K562 (cell line): ENCODE measurements at regions not wholly inside any gene's neighbourhood (a gene's known extent, or its start where the extent isn't known, plus 50 kb on each side); places are given as distances from the start of the nearest gene placed in this dataset.

Source experiments
- ATAC-seq: fragments of 200-7000 bp; cut with Tn5 transposase; 3 replicates; pipeline ENCODE4 v1.9.1; 2020; ENCODE audit warnings: moderate library complexity
- BruUV-seq: library from RNA; stranded (reverse); fragments of 400-500 nt; replicated peaks from 2 replicates; lab custom pipeline; 2021; lab: Mats Ljungman, UMichigan
- CTCF ChIA-PET: fragments of 300-600 bp; formaldehyde crosslinking; extraction: SDS; loops from one replicate; lab custom pipeline; 2021; ENCODE audit warnings: low intra/inter-chr PET ratio; lab: Yijun Ruan, JAX
- POLR2A ChIA-PET: fragments of 300-600, 350-650 bp; sonication (Branson Sonifier 250); formaldehyde crosslinking; extraction: SDS; loops from one replicate; lab custom pipeline; 2021; ENCODE audit warnings: antibody characterized with exemption, inconsistent platforms; lab: Yijun Ruan, JAX
- DNase-seq, 4 experiments: peaks; one replicate each; pipeline versions ENCODE4 v3.0.0 to v3.0.0-alpha.2; 2011 to 2018; ENCODE audit warnings: low spot score in 3 of 4, mixed read lengths in 3 of 4; ENCODE audit errors: extremely low read depth in 1 of 4
- FAIRE-seq: peaks from 2 replicates; lab custom pipeline; 2011; peaks lifted over from hg19 to GRCh38; lab: Jason Lieb, UNC
- H2AFZ ChIP-seq: 2 replicates; pipeline ENCODE4 v1.6.0; 2011; ENCODE audit warnings: low read depth, low read length, control low read depth, inconsistent platforms
- H3K27ac ChIP-seq: fragments of 200-600 bp; 3 replicates; pipeline ENCODE4 v1.8.0; 2011; ENCODE audit warnings: low read depth, mild to moderate bottlenecking, control low read depth, inconsistent platforms, low read length, moderate library complexity, mixed read lengths; ENCODE audit errors: extremely low read depth
- H3K27me3 ChIP-seq, 2 experiments: fragments of 300-600 bp in 1 of 2; 2 replicates in 1 of 2; 3 replicates in 1 of 2; pipeline versions ENCODE4 v1.6.0 to v1.8.0; 2011; ENCODE audit warnings: inconsistent platforms in 2 of 2, low read length in 2 of 2, mild to moderate bottlenecking in 1 of 2, mixed read lengths in 1 of 2, moderate library complexity in 1 of 2; ENCODE audit not compliant: control insufficient read depth in 2 of 2, insufficient read depth in 2 of 2
- H3K36me3 ChIP-seq: fragments of 300-600 bp; 3 replicates; pipeline ENCODE4 v1.8.0; 2011; ENCODE audit warnings: mild to moderate bottlenecking, low read length, inconsistent platforms; ENCODE audit not compliant: control insufficient read depth, insufficient read depth
- H3K4me1 ChIP-seq, 2 experiments: fragments of 200-600 bp in 1 of 2; replicated peaks in 1 of 2; 2 replicates in 1 of 2; 3 replicates in 1 of 2; pipeline versions ENCODE4 v1.5.1 to v1.8.0; 2011; ENCODE audit warnings: inconsistent platforms in 2 of 2, low read length in 2 of 2, mild to moderate bottlenecking in 1 of 2, mixed read lengths in 1 of 2, moderate library complexity in 1 of 2; ENCODE audit not compliant: control insufficient read depth in 2 of 2, insufficient read depth in 2 of 2
- H3K4me2 ChIP-seq: 2 replicates; pipeline ENCODE4 v1.6.1; 2011; ENCODE audit warnings: low read length, control low read depth, inconsistent platforms, mixed read lengths; ENCODE audit not compliant: insufficient read depth
- H3K4me3 ChIP-seq: fragments of 200-600 bp; sonication (generic), shearing (Covaris generic); 2 replicates; pipeline ENCODE4 v1.5.1; 2016; ENCODE audit warnings: control low read depth, inconsistent platforms
- H3K79me2 ChIP-seq: fragments of 200-600 bp; 3 replicates; pipeline ENCODE4 v1.8.0; 2011; ENCODE audit warnings: low read length, inconsistent platforms; ENCODE audit not compliant: control insufficient read depth, insufficient read depth
- H3K9ac ChIP-seq, 2 experiments: 2 replicates each; pipeline versions ENCODE4 v1.6.0 to v1.6.1; 2011; ENCODE audit warnings: low read depth in 2 of 2, low read length in 2 of 2, control low read depth in 1 of 2, inconsistent platforms in 1 of 2, mild to moderate bottlenecking in 1 of 2, mixed read lengths in 1 of 2; ENCODE audit not compliant: insufficient read depth in 1 of 2
- H3K9me1 ChIP-seq: one replicate; pipeline ENCODE4 v1.6.0; 2011; ENCODE audit warnings: inconsistent platforms, mild to moderate bottlenecking, low read length, moderate library complexity; ENCODE audit not compliant: control insufficient read depth, insufficient read depth
- H3K9me3 ChIP-seq: replicated peaks from 2 replicates; pipeline ENCODE4 v1.5.1; 2011; ENCODE audit warnings: low read depth, low read length, inconsistent platforms; ENCODE audit not compliant: control insufficient read depth, insufficient read depth
- H4K20me1 ChIP-seq: replicated peaks from 2 replicates; pipeline ENCODE4 v1.6.1; 2011; ENCODE audit warnings: low read length, inconsistent platforms, mixed read lengths; ENCODE audit not compliant: control insufficient read depth, insufficient read depth
- ARID1B ChIP-seq: fragments of 450-650 bp; IDR thresholded peaks from 2 replicates; pipeline ENCODE4 v1.6.1; 2016; ENCODE audit warnings: antibody characterized with exemption, mild to moderate bottlenecking, inconsistent platforms
- ARNT ChIP-seq, 2 experiments: fragments of 450-650 bp; IDR thresholded peaks; 2 replicates each; pipeline ENCODE4 v1.6.1; 2016; ENCODE audit warnings: mild to moderate bottlenecking in 1 of 2
- DPF2 ChIP-seq: fragments of 450-650 bp; IDR thresholded peaks from 2 replicates; pipeline ENCODE4 v1.6.1; 2016
- HBP1 ChIP-seq: fragments of 450-650 bp; formaldehyde crosslinking; IDR thresholded peaks from 2 replicates; pipeline ENCODE4 v1.4.0; 2022; ENCODE audit warnings: missing genetic modification characterization
- L3MBTL2 ChIP-seq: fragments of 450-650 bp; IDR thresholded peaks from 2 replicates; pipeline ENCODE4 v1.6.1; 2016; ENCODE audit warnings: mild to moderate bottlenecking, moderate library complexity
- NCOA6 ChIP-seq: fragments of 450-650 bp; IDR thresholded peaks from 2 replicates; pipeline ENCODE4 v1.6.1; 2017; ENCODE audit warnings: mild to moderate bottlenecking
- POLR3G ChIP-seq: IDR thresholded peaks from 2 replicates; pipeline ENCODE4 v1.6.1; 2011; ENCODE audit not compliant: insufficient read length, insufficient replicate concordance; ENCODE audit errors: extremely low read depth
- PPARD ChIP-seq: fragments of 250-450 bp; sonication (Bioruptor Pico); IDR thresholded peaks from 2 replicates; pipeline ENCODE4 v1.8.0; 2022; ENCODE audit warnings: inconsistent platforms, mild to moderate bottlenecking, moderate library complexity
- RNF219 ChIP-seq: fragments of 250-450 bp; sonication (Bioruptor Pico); IDR thresholded peaks from 2 replicates; pipeline ENCODE4 v1.5.0; 2022; ENCODE audit warnings: mild to moderate bottlenecking
- SPI1 ChIP-seq: IDR thresholded peaks from 2 replicates; pipeline ENCODE4 v1.6.1; 2011; ENCODE audit warnings: low read depth, low read length, control low read depth, borderline replicate concordance
- ZFP36 ChIP-seq: fragments of 150-350 bp; IDR thresholded peaks from 2 replicates; pipeline ENCODE4 v1.6.1; 2018; ENCODE audit warnings: low read length, low read depth; ENCODE audit not compliant: partially characterized antibody
- WGBS: fragments of 100-300 bp; shearing (Covaris generic); methylation state at CpG from one replicate; pipeline ENCODE4 v1.1.6; 2016; ENCODE audit warnings: low coverage, mixed read lengths; ENCODE audit not compliant: insufficient coverage; ENCODE audit errors: missing lambda C conversion rate; 5-methylcytosine and 5-hydroxymethylcytosine counted together
- in situ Hi-C: fragments of 300-500 bp; cut with MboI; formaldehyde crosslinking; loops from 4 replicates; pipeline ENCODE4 v1.15.0; 2018; ENCODE audit warnings: inconsistent platforms, mixed read lengths
- intact Hi-C: fragments of 100-400 bp; cut with micrococcal nuclease; formaldehyde crosslinking; loops from 2 replicates; pipeline ENCODE4 v1.14.2; 2022
- TF ChIP-seq, protein P1 (sequence below), 2 experiments: IDR thresholded peaks; 2 replicates each; pipeline ENCODE4 v1.6.1; 2012; ENCODE audit warnings: improper control_type of control experiment in 2 of 2, low read depth in 2 of 2, low read length in 2 of 2, borderline replicate concordance in 1 of 2
- TF ChIP-seq, protein P2 (sequence below): sonication (generic); formaldehyde crosslinking; IDR thresholded peaks from 2 replicates; pipeline ENCODE4 v1.8.0; 2022; ENCODE audit warnings: missing genetic modification reagents, mild to moderate bottlenecking, borderline replicate concordance

- no TSS peak for BruUV-seq
- DNase-seq (no peak), ATAC-seq (no peak), FAIRE-seq (no peak)
- WGBS: 0% methylated on average over 1 of the region's 2 CpGs
- H3K9me3 ChIP-seq: no peaks in the 10 kb centered on the region
- H3K79me2 ChIP-seq: no peaks in the 10 kb centered on the region
- no peaks in the 10 kb centered on the region for H3K36me3 ChIP-seq
- CTCF ChIA-PET: no interaction called here
- H3K9ac ChIP-seq: no peak overlapping the region
- H3K4me3 ChIP-seq: no peak overlapping the region
- peaks cover 0 to 8% of the 10 kb centered on the region in 2 experiments; a peak in 2 of 5 replicates for H3K27me3 ChIP-seq
- no peak overlapping the region for H3K4me2 ChIP-seq
- H3K4me1 ChIP-seq: no peaks in the 10 kb centered on the region; a peak in 1 of 5 replicates
- no peak for TF ChIP-seq NCOA6
- TF ChIP-seq, protein P1, sequence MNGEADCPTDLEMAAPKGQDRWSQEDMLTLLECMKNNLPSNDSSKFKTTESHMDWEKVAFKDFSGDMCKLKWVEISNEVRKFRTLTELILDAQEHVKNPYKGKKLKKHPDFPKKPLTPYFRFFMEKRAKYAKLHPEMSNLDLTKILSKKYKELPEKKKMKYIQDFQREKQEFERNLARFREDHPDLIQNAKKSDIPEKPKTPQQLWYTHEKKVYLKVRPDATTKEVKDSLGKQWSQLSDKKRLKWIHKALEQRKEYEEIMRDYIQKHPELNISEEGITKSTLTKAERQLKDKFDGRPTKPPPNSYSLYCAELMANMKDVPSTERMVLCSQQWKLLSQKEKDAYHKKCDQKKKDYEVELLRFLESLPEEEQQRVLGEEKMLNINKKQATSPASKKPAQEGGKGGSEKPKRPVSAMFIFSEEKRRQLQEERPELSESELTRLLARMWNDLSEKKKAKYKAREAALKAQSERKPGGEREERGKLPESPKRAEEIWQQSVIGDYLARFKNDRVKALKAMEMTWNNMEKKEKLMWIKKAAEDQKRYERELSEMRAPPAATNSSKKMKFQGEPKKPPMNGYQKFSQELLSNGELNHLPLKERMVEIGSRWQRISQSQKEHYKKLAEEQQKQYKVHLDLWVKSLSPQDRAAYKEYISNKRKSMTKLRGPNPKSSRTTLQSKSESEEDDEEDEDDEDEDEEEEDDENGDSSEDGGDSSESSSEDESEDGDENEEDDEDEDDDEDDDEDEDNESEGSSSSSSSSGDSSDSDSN (IDR thresholded peaks at IDR 0.05; ENCODE audit: borderline replicate concordance in 1 of 2, low read depth in 2 of 2, low read length in 2 of 2): no peak
- no peak for TF ChIP-seq ZFP36
- no peak for TF ChIP-seq DPF2
- TF ChIP-seq, protein P2, sequence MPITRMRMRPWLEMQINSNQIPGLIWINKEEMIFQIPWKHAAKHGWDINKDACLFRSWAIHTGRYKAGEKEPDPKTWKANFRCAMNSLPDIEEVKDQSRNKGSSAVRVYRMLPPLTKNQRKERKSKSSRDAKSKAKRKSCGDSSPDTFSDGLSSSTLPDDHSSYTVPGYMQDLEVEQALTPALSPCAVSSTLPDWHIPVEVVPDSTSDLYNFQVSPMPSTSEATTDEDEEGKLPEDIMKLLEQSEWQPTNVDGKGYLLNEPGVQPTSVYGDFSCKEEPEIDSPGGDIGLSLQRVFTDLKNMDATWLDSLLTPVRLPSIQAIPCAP (CRISPR knock-in tag): no peak
- TF ChIP-seq SPI1: no peak
- no peak for TF ChIP-seq HBP1 (CRISPR knock-in tag)
- TF ChIP-seq POLR3G: no peak
- no peak for TF ChIP-seq RNF219
- no peak for TF ChIP-seq L3MBTL2
- TF ChIP-seq ARID1B: no peak
- no peak for TF ChIP-seq PPARD
- TF ChIP-seq ARNT (IDR thresholded peaks at IDR 0.05): no peak
- H4K20me1 ChIP-seq: no peaks in the 10 kb centered on the region
- in situ Hi-C loops: loop anchor here (25.0 kb wide), 1 partner anchor 557 kb away; no protein-coding TSS in a partner anchor
- POLR2A ChIA-PET: no interaction called here
- intact Hi-C loops: no loop called here
- no peaks in the 10 kb centered on the region for H3K9me1 ChIP-seq
- no peak overlapping the region for H2AFZ ChIP-seq
- H3K27ac ChIP-seq: no peak overlapping the region
Observed at GRCh38 chr2:236505648-236506047, 64.0 kb upstream of the ACKR3 start.
